Activated CD4-positive, alpha-beta T cell treated with anti-CD3 and anti-CD28 coated beads for 36 hours (primary cell): ENCODE measurements at regions not wholly inside any gene's neighbourhood (a gene's known extent, or its start where the extent isn't known, plus 50 kb on each side); places are given as distances from the start of the nearest gene placed in this dataset.
"Not testable (repeated sequence)": the region's sequence is repeated elsewhere in the genome, so short reads cannot be mapped to it uniquely, and the experiment has no call there.

Source experiments
- ATAC-seq: fragments of 200-7000 bp; cut with Tn5 transposase; one replicate; pipeline ENCODE4 v1.10.0; 2021; ENCODE audit warnings: mild to moderate bottlenecking, moderate library complexity
- CTCF ChIA-PET: fragments of 350-600 bp; sonication (Branson Sonifier 250); formaldehyde crosslinking; loops from one replicate; lab custom pipeline; 2021; ENCODE audit warnings: antibody characterized with exemption; lab: Charles Lee
- POLR2A ChIA-PET: fragments of 350-600 bp; sonication (Branson Sonifier 250); formaldehyde crosslinking; loops from one replicate; lab custom pipeline; 2021; ENCODE audit warnings: antibody characterized with exemption, inconsistent platforms; lab: Charles Lee
- DNase-seq: peaks from one replicate; pipeline ENCODE4 v3.0.0-alpha.2; 2020
- H3K27ac Mint-ChIP-seq: one replicate; pipeline ENCODE4 v1.8.0; 2021; ENCODE audit warnings: mixed read lengths
- H3K27me3 Mint-ChIP-seq: one replicate; pipeline ENCODE4 v1.8.0; 2021; ENCODE audit warnings: mixed read lengths
- H3K36me3 Mint-ChIP-seq: one replicate; pipeline ENCODE4 v1.8.0; 2021; ENCODE audit warnings: low read depth, mixed read lengths
- H3K4me1 Mint-ChIP-seq: one replicate; pipeline ENCODE4 v1.8.0; 2021; ENCODE audit warnings: mixed read lengths
- H3K4me3 Mint-ChIP-seq: one replicate; pipeline ENCODE4 v1.8.0; 2021; ENCODE audit warnings: mild to moderate bottlenecking, moderate library complexity, mixed read lengths
- H3K9me3 Mint-ChIP-seq: one replicate; pipeline ENCODE4 v1.8.0; 2021; ENCODE audit warnings: low read depth, mixed read lengths
- intact Hi-C, 2 experiments: fragments of 100-400 bp; cut with DNase I in 1 of 2; cut with micrococcal nuclease in 1 of 2; formaldehyde crosslinking; loops; one replicate each; pipeline versions ENCODE4 v1.14.2 to v1.15.1; 2022 to 2024; cut with DNase I, micrococcal nuclease

GRCh38 chr3:27607370-27607769, 114.8 kb downstream of the EOMES start:
- H3K4me1 Mint-ChIP-seq = no peaks in the 10 kb centered on the region
- ATAC-seq = no peak
- peaks cover 3% of the 10 kb centered on the region for H3K9me3 Mint-ChIP-seq
- intact Hi-C loops = no loop called here
- no peaks in the 10 kb centered on the region for H3K27me3 Mint-ChIP-seq
- no peak for DNase-seq
- no peaks in the 10 kb centered on the region for H3K36me3 Mint-ChIP-seq
- CTCF ChIA-PET = interaction anchor here (2.6 kb wide), 1 partner anchor 12 kb away, joined by 5 read pairs; no protein-coding TSS in a partner anchor
- no peak overlapping the region for H3K27ac Mint-ChIP-seq
- no peak overlapping the region for H3K4me3 Mint-ChIP-seq
- POLR2A ChIA-PET = no interaction called here

- DNase-seq (no peak), ATAC-seq (no peak)
- Mint-ChIP-seq H3K36me3 (no peaks in the 10 kb centered on the region), H3K4me3 (no peak overlapping the region), H3K4me1 (no peaks in the 10 kb centered on the region), H3K9me3 (peaks cover 7% of the 10 kb centered on the region), H3K27me3 (no peaks in the 10 kb centered on the region), H3K27ac (no peak overlapping the region)
- intact Hi-C loops = no loop called here
- ChIA-PET CTCF (interaction anchor here (1.1 to 2.6 kb wide), 2 partner anchors 12 to 14 kb away, joined by 3 to 5 read pairs; no protein-coding TSS in a partner anchor), POLR2A (no interaction called here)
These were observed 115.6 kb downstream of the EOMES start for GRCh38 chr3:27606537-27606936.

DNA sequence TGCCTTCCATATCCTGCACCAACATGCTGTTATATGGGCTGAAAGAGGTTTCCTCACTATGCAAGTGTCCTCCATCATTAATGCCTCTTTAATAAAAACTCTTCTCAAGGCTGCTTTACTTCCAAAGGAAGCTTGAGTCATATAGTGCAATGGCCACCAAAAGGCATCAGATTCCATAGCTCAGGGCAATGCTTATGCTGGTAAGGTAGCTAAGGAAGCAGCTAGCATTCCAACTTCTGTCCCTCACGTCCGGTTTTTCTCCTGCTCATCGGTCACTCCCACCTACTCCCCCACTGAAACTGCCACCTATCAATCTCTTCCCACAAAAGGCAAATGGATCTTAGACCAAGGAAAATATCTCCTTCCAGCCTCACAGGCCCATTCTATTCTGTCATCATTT, 117.1 kb upstream of the SLC4A7 start:
- DNase-seq, H3K9me3 Mint-ChIP-seq, CTCF ChIA-PET, H3K27me3 Mint-ChIP-seq, H3K4me1 Mint-ChIP-seq, H3K36me3 Mint-ChIP-seq, H3K27ac Mint-ChIP-seq, POLR2A ChIA-PET, ATAC-seq, H3K4me3 Mint-ChIP-seq, intact Hi-C loops: not testable (repeated sequence)

GRCh38 chr3:27599741-27600140, 115.6 kb upstream of the SLC4A7 start:
- H3K4me3 Mint-ChIP-seq, DNase-seq, ATAC-seq, CTCF ChIA-PET, H3K27me3 Mint-ChIP-seq, POLR2A ChIA-PET, H3K9me3 Mint-ChIP-seq, H3K36me3 Mint-ChIP-seq, H3K27ac Mint-ChIP-seq: not testable (repeated sequence)
- intact Hi-C loops = loop anchor here in 1 of 2 experiments (10.0 kb wide), 1 partner anchor 745 kb away; the partner anchor contains the start of genes AZI2 and ZCWPW2
- H3K4me1 Mint-ChIP-seq = peaks cover 12% of the 10 kb centered on the region

DNA sequence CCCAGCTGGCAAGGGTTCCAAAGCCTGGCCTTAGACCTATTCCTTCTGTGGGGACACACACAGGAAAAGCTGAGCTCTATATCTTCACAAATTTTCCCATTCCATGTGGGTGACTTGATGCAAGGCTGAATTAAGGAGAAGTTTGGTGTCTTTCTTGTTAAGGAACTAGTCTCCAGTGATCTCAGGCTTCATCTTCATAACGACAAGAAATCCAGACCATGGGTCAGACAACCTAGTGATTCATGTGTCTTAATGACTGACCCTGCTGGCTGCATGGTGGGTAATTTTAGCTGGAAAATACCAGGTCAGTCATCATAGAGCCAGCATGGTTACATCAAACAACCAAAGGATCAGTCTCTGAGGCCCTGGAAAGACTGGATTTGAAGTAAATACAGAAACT, 112.7 kb upstream of the SLC4A7 start:
- POLR2A ChIA-PET = no interaction called here
- peaks cover 15% of the 10 kb centered on the region for H3K4me1 Mint-ChIP-seq
- no peak overlapping the region for H3K27ac Mint-ChIP-seq
- H3K4me3 Mint-ChIP-seq = no peak overlapping the region
- ATAC-seq (no peak), DNase-seq (no peak)
- intact Hi-C loops = loop anchor here in 1 of 2 experiments (2.0 to 10.0 kb wide), 2 partner anchors 34 to 748 kb away; partner anchors contain the start of genes AZI2 and ZCWPW2
- peaks cover 2% of the 10 kb centered on the region for H3K9me3 Mint-ChIP-seq
- no peaks in the 10 kb centered on the region for H3K36me3 Mint-ChIP-seq
- no peaks in the 10 kb centered on the region for H3K27me3 Mint-ChIP-seq
- CTCF ChIA-PET = no interaction called here

DNA sequence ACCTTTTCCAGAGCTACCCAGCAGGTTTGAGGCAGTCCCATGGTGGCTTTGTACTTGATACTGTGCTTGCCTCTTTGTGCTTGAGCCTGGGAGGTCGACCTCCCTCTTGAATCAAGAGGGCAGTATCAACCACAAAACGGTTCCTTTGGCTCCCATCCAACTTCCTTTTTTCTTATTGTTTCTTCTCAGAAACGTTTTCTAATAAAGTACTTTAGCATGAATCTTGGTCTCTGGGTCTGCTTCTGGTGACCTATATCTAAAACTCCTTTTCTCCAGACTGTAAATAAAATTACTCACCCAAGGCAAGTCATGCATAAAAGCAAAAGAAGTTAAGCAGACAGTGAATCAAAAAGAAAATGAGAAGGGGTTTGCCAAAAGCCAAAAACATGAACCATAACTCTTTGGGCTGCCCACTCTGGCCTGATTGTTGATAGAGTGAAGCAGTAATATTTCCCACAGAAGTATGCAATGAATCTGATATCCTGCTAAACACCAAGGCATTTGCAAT, 112.2 kb upstream of the SLC4A7 start:
- intact Hi-C loops = loop anchor here in 1 of 2 experiments (2.0 to 10.0 kb wide), 2 partner anchors 34 to 748 kb away; partner anchors contain the start of genes AZI2 and ZCWPW2
- Mint-ChIP-seq H3K9me3 (peaks cover 3% of the 10 kb centered on the region), H3K4me3 (no peak overlapping the region), H3K36me3 (no peaks in the 10 kb centered on the region), H3K4me1 (peaks cover 20% of the 10 kb centered on the region), H3K27me3 (no peaks in the 10 kb centered on the region), H3K27ac (no peak overlapping the region)
- ChIA-PET CTCF (no interaction called here), POLR2A (no interaction called here)
- ATAC-seq (peak; percentile 71), DNase-seq (peak; percentile 10)

GRCh38 chr3:27594096-27594690, 110.0 kb upstream of the SLC4A7 start:
- peaks cover 38% of the 10 kb centered on the region for H3K4me1 Mint-ChIP-seq
- no peak for ATAC-seq
- CTCF ChIA-PET = no interaction called here

DNA sequence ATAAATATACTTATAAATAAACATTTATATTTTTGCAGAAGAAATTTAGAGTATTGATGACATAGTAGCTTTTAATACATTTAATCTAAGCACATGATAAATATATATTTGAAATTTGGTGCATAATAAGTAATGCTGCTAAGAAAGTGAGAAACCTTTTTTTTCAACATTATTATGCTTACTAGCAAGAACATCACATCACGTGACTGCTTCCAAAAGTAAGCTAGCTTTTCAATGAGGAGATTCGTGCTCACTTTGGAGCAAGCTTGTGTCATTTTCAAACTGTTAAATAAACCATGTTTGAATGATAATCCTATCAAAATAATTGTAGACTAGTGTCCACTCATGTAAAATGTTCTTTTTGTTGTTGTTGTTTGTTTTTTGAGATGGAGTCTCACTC, 109.0 kb upstream of the SLC4A7 start:
- Mint-ChIP-seq H3K4me1 (peaks cover 38% of the 10 kb centered on the region), H3K9me3 (peaks cover 3% of the 10 kb centered on the region), H3K27me3 (no peaks in the 10 kb centered on the region), H3K4me3 (no peak overlapping the region), H3K27ac (no peak overlapping the region), H3K36me3 (no peaks in the 10 kb centered on the region)
- CTCF ChIA-PET = interaction anchor here (1.0 to 1.5 kb wide), 2 partner anchors 36 to 88 kb away, joined by 3 to 6 read pairs; no protein-coding TSS in a partner anchor
- POLR2A ChIA-PET = no interaction called here
- DNase-seq (no peak), ATAC-seq (no peak)
- intact Hi-C loops = loop anchor here in 1 of 2 experiments (10.0 kb wide), 1 partner anchor 752 kb away; the partner anchor contains the start of genes AZI2 and ZCWPW2

More at GRCh38 chr3:27594096-27594690, 110.0 kb upstream of the SLC4A7 start:
- peaks cover 3% of the 10 kb centered on the region for H3K9me3 Mint-ChIP-seq
- H3K27ac Mint-ChIP-seq = no peak overlapping the region
- POLR2A ChIA-PET = no interaction called here
- no peaks in the 10 kb centered on the region for H3K27me3 Mint-ChIP-seq
- DNase-seq = no peak
- no peak overlapping the region for H3K4me3 Mint-ChIP-seq
- no peaks in the 10 kb centered on the region for H3K36me3 Mint-ChIP-seq
- intact Hi-C loops = loop anchor here in 1 of 2 experiments (10.0 kb wide), 1 partner anchor 751 kb away; the partner anchor contains the start of genes AZI2 and ZCWPW2

DNA sequence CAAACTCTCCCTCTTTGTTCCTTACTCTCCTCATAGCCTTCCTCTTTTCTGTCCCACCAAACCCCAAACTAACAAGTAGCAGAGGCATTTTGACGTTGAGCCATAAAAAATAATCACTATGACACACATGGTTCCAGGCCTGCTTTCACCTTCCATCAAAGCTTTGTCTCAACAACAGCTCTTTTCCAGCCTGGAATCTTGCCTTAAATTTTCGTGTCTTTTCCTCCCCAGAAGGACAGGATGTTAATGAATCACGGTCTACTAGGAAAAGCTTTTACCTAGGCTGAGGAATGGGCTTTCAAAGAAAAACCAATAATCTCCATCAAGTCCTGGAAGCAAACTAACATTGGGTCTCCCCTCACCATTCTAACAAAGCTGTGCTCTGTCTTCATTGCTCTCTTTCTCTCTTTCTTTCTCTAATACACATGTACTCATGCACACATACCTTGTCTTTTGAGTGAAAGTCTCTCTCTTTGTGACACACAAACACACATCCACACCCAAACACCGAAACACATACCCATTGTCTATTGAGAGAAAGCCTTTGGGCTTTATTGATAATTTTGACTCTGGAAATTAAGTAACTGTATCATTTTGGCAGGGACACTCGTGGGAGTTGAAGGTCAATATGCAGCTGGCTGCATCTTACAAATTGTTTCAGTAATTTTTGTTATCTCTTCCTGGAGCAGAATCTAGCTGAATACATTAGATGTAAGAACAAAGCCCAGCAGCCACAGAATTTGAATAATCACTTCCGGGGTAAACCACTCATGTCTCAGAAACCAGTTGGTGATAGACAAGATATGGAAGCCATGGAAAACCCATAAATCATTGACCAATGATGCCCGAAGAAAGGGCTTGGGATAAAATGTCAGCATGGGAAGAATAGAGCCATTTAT, 107.4 kb upstream of the SLC4A7 start:
- peak overlapping the region; percentile 81 for H3K27ac Mint-ChIP-seq
- ATAC-seq (peak; percentile 35), DNase-seq (peak; percentile 30)
- peaks cover 33% of the 10 kb centered on the region for H3K4me1 Mint-ChIP-seq
- H3K36me3 Mint-ChIP-seq = no peaks in the 10 kb centered on the region
- peaks cover 3% of the 10 kb centered on the region for H3K9me3 Mint-ChIP-seq
- intact Hi-C loops = loop anchor here (1.0 to 10.0 kb wide), 5 partner anchors 39 to 753 kb away; partner anchors contain the start of genes AZI2 (in 1 of the 2), SLC4A7 (in 1 of the 2) and ZCWPW2 (in 1 of the 2)
- H3K27me3 Mint-ChIP-seq = no peaks in the 10 kb centered on the region
- ChIA-PET CTCF (interaction anchor here (0.5 to 2.1 kb wide), 7 partner anchors 37 to 123 kb away, joined by 3 to 6 read pairs (median 3); no protein-coding TSS in a partner anchor), POLR2A (interaction anchor here (0.5 kb wide), 1 partner anchor 133 kb away, joined by 5 read pairs; no protein-coding TSS in a partner anchor)
- peak overlapping the region; percentile 41 for H3K4me3 Mint-ChIP-seq

GRCh38 chr3:27590437-27591298, 106.5 kb upstream of the SLC4A7 start:
- peak; percentile 22 for DNase-seq
- intact Hi-C loops = loop anchor here (1.0 to 10.0 kb wide), 6 partner anchors 40 to 754 kb away; partner anchors contain the start of genes AZI2 (in 1 of the 2), SLC4A7 (in 1 of the 2) and ZCWPW2 (in 1 of the 2)
- Mint-ChIP-seq H3K4me1 (peaks cover 26% of the 10 kb centered on the region), H3K9me3 (peaks cover 3% of the 10 kb centered on the region), H3K36me3 (no peaks in the 10 kb centered on the region), H3K27ac (peak overlapping the region; percentile 81), H3K4me3 (peak overlapping the region; percentile 41), H3K27me3 (no peaks in the 10 kb centered on the region)
- POLR2A ChIA-PET = no interaction called here
- ATAC-seq = peak; percentile 79
- CTCF ChIA-PET = interaction anchor here (0.6 to 2.1 kb wide), 5 partner anchors 38 to 122 kb away, joined by 3 to 5 read pairs (median 3); no protein-coding TSS in a partner anchor
